ENCODE measurements at regions not wholly inside any gene's neighbourhood (a gene's known extent, or its start where the extent isn't known, plus 50 kb on each side); places are given as distances from the start of the nearest gene placed in this dataset.

- DNase-seq, result peak; percentile 34
Observed at GRCh38 chr9:86405926-86406325, 51.7 kb upstream of the TUT7 start.

- no peak for DNase-seq
Observed at GRCh38 chr9:86405086-86405491, 50.9 kb upstream of the TUT7 start.
